Smooth muscle cell (in vitro differentiated cells): ENCODE measurements at regions not wholly inside any gene's neighbourhood (a gene's known extent, or its start where the extent isn't known, plus 50 kb on each side); places are given as distances from the start of the nearest gene placed in this dataset.

Source experiments
- DNase-seq: peaks from one replicate; lab custom pipeline; 2025; ENCODE audit not compliant: unreplicated experiment; lab: John Stamatoyannopoulos, UW
- H2AFZ ChIP-seq: fragments of 200-600 bp; sonication (generic); 2 replicates; pipeline ENCODE4 v1.6.0; 2016; ENCODE audit warnings: antibody characterized with exemption, low read depth, mild to moderate bottlenecking
- H3F3A ChIP-seq: fragments of 200-600 bp; sonication (generic); 2 replicates; pipeline ENCODE4 v1.6.0; 2017; ENCODE audit warnings: antibody characterized with exemption, low read depth
- H3K27ac ChIP-seq: fragments of 200-600 bp; sonication (generic); 2 replicates; pipeline ENCODE4 v1.5.1; 2016; ENCODE audit warnings: low read depth, mild to moderate bottlenecking
- H3K27me3 ChIP-seq: fragments of 200-600 bp; sonication (generic); 2 replicates; pipeline ENCODE4 v1.6.1; 2016; ENCODE audit warnings: low read depth, mild to moderate bottlenecking
- H3K36me3 ChIP-seq: fragments of 200-600 bp; sonication (generic); 2 replicates; pipeline ENCODE4 v1.5.1; 2016; ENCODE audit warnings: low read depth
- H3K4me1 ChIP-seq: fragments of 200-600 bp; sonication (generic); 2 replicates; pipeline ENCODE4 v1.5.1; 2016; ENCODE audit warnings: low read depth
- H3K4me2 ChIP-seq: fragments of 200-600 bp; sonication (generic); 2 replicates; pipeline ENCODE4 v1.6.0; 2016; ENCODE audit warnings: mild to moderate bottlenecking
- H3K4me3 ChIP-seq: fragments of 200-600 bp; sonication (generic); 2 replicates; pipeline ENCODE4 v1.5.1; 2016; ENCODE audit warnings: mild to moderate bottlenecking
- H3K79me2 ChIP-seq: fragments of 200-600 bp; sonication (generic); 2 replicates; pipeline ENCODE4 v1.6.0; 2016; ENCODE audit warnings: low read depth, mild to moderate bottlenecking
- H3K9ac ChIP-seq: fragments of 200-600 bp; sonication (generic); 2 replicates; pipeline ENCODE4 v1.6.0; 2016; ENCODE audit warnings: low read depth
- H3K9me3 ChIP-seq: fragments of 200-600 bp; sonication (generic); replicated peaks from 2 replicates; pipeline ENCODE4 v1.5.1; 2016; ENCODE audit warnings: low read depth
- H4K20me1 ChIP-seq: fragments of 200-600 bp; sonication (generic); 2 replicates; pipeline ENCODE4 v1.6.0; 2016; ENCODE audit warnings: low read depth
- CTCF ChIP-seq: fragments of 200-600 bp; sonication (generic); IDR thresholded peaks from 2 replicates; pipeline ENCODE4 v1.5.1; 2017; ENCODE audit warnings: borderline replicate concordance, mild to moderate bottlenecking, antibody characterized with exemption; ENCODE audit not compliant: insufficient read depth, poor library complexity, severe bottlenecking
- WGBS: methylation state at CpG from one replicate; pipeline ENCODE4 v1.1.7; 2016; ENCODE audit warnings: low lambda C conversion rate; 5-methylcytosine and 5-hydroxymethylcytosine counted together

DNA sequence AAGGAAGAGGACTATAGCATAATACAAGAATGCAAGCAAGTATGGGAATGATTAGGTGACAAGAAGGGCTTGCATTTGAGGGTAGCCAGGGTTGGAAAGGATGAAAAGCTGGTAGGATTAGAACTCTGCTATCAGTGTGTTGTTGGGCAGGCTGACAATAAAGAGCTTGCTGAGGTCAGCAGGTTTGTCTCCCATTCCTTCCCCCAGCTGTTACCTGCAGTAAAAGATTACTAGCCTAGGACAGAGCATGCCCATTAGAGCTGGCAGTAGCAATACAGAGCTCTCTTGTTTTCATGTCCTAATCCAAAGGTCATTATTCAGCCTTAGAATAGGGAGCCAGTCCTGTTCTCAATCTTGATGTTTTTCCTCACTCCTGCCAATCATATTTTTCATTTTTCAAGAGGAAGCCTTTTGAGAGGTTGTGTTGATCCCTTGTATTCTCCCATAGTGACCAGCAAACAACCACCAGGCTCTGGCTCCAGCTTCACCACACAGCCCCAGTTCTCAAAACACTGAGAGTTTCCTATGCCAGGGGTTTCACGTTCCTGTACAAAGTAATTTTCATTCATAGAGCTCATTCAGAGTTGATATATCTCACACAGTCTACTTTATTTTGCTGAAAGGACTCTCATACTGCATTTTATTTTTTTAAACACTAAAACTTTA, 71.7 kb downstream of the OR2K2 start:
- H3K36me3 ChIP-seq = no peaks in the 10 kb centered on the region
- DNase-seq = no peak
- no peak overlapping the region for H2AFZ ChIP-seq
- H3K27me3 ChIP-seq = no peaks in the 10 kb centered on the region
- H3K9me3 ChIP-seq = no peaks in the 10 kb centered on the region
- no peak overlapping the region for H3K27ac ChIP-seq
- H3K9ac ChIP-seq = no peak overlapping the region
- WGBS = 100% methylated on average over 1 of the region's 1 CpG
- H3K4me3 ChIP-seq = no peak overlapping the region
- no peak for TF ChIP-seq CTCF
- H3K4me2 ChIP-seq = no peak overlapping the region
- H4K20me1 ChIP-seq = no peaks in the 10 kb centered on the region
- H3K4me1 ChIP-seq = no peaks in the 10 kb centered on the region
- H3F3A ChIP-seq = no peaks in the 10 kb centered on the region
- H3K79me2 ChIP-seq = no peaks in the 10 kb centered on the region

- H3K9me3 ChIP-seq = no peaks in the 10 kb centered on the region
- no peaks in the 10 kb centered on the region for H4K20me1 ChIP-seq
- no peak overlapping the region for H3K9ac ChIP-seq
- DNase-seq = no peak
- no peaks in the 10 kb centered on the region for H3K27me3 ChIP-seq
- TF ChIP-seq CTCF = no peak
- no peaks in the 10 kb centered on the region for H3K36me3 ChIP-seq
- no peaks in the 10 kb centered on the region for H3K79me2 ChIP-seq
- H3F3A ChIP-seq = no peaks in the 10 kb centered on the region
- no peak overlapping the region for H3K27ac ChIP-seq
- no peaks in the 10 kb centered on the region for H3K4me1 ChIP-seq
- no peak overlapping the region for H3K4me3 ChIP-seq
- H2AFZ ChIP-seq = no peak overlapping the region
- no peak overlapping the region for H3K4me2 ChIP-seq
- 85% methylated on average over 4 of the region's 4 CpGs for WGBS
Observed at GRCh38 chr9:111253742-111254437, 76.1 kb downstream of the OR2K2 start.

- Histone ChIP-seq H3K9ac (no peak overlapping the region), H3K4me1 (no peaks in the 10 kb centered on the region), H3K4me3 (no peak overlapping the region), H3K9me3 (no peaks in the 10 kb centered on the region), H3K4me2 (no peak overlapping the region), H3F3A (no peaks in the 10 kb centered on the region), H3K27me3 (no peaks in the 10 kb centered on the region), H3K36me3 (no peaks in the 10 kb centered on the region), H2AFZ (no peak overlapping the region), H3K79me2 (no peaks in the 10 kb centered on the region), H4K20me1 (no peaks in the 10 kb centered on the region), H3K27ac (no peak overlapping the region)
- no peak for TF ChIP-seq CTCF
- 79% methylated on average over 8 of the region's 8 CpGs for WGBS
- no peak for DNase-seq
Observed at GRCh38 chr9:111250875-111251842, 78.9 kb downstream of the OR2K2 start.
